Mesothelial cell of epicardium (in vitro differentiated cells): ENCODE measurements at regions not wholly inside any gene's neighbourhood (a gene's known extent, or its start where the extent isn't known, plus 50 kb on each side); places are given as distances from the start of the nearest gene placed in this dataset.

Experiments used
- DNase-seq, 2 experiments: peaks; one replicate each; pipeline ENCODE4 v3.0.0; 2021; ENCODE audit warnings: low spot score in 2 of 2; ENCODE audit not compliant: unreplicated experiment in 2 of 2
- H3K27ac Mint-ChIP-seq: 2 replicates; pipeline ENCODE4 v1.8.0; 2021; ENCODE audit warnings: mixed read lengths
- H3K27me3 Mint-ChIP-seq: 2 replicates; pipeline ENCODE4 v1.8.0; 2021; ENCODE audit warnings: low read depth, mixed read lengths
- H3K36me3 Mint-ChIP-seq: 2 replicates; pipeline ENCODE4 v1.8.0; 2021; ENCODE audit warnings: mixed read lengths
- H3K4me1 Mint-ChIP-seq: 2 replicates; pipeline ENCODE4 v1.8.0; 2021; ENCODE audit warnings: mixed read lengths
- H3K4me3 Mint-ChIP-seq: 2 replicates; pipeline ENCODE4 v1.8.0; 2021; ENCODE audit warnings: mild to moderate bottlenecking, moderate library complexity, mixed read lengths
- H3K9me3 Mint-ChIP-seq: 2 replicates; pipeline ENCODE4 v1.8.0; 2021; ENCODE audit warnings: mixed read lengths
- TF ChIP-seq, protein P1 (sequence below): fragments of 200-600 bp; sonication (generic); IDR thresholded peaks from one replicate; pipeline ENCODE4 v1.5.0; 2021; ENCODE audit warnings: antibody characterized with exemption; ENCODE audit not compliant: unreplicated experiment

DNA sequence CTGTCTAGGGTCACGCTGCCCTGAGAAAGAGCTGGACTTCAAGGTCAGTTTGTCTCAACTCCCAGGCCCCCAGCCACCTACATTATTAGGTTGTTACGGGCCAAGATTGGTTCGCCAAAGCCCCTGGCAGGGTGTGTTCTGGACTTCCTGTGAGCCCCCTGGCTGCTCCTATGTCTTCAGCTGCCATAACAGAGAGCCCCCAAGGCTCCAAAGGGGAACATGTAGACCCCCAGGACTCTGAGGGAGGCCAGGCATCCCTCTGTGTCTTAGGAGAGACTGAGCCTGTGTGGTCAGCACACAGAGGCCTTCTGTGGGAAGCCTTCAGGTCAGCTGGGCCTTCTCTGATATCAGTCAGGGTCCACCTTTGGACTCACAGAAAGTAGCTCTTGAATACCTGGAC lies 58.3 kb downstream of the INHBB start:
- no peak overlapping the region for H3K4me3 Mint-ChIP-seq
- DNase-seq, result no peak
- H3K27ac Mint-ChIP-seq, result no peak overlapping the region
- peaks cover 20% of the 10 kb centered on the region for H3K27me3 Mint-ChIP-seq
- H3K9me3 Mint-ChIP-seq, result peaks cover 12% of the 10 kb centered on the region
- TF ChIP-seq, protein P1, sequence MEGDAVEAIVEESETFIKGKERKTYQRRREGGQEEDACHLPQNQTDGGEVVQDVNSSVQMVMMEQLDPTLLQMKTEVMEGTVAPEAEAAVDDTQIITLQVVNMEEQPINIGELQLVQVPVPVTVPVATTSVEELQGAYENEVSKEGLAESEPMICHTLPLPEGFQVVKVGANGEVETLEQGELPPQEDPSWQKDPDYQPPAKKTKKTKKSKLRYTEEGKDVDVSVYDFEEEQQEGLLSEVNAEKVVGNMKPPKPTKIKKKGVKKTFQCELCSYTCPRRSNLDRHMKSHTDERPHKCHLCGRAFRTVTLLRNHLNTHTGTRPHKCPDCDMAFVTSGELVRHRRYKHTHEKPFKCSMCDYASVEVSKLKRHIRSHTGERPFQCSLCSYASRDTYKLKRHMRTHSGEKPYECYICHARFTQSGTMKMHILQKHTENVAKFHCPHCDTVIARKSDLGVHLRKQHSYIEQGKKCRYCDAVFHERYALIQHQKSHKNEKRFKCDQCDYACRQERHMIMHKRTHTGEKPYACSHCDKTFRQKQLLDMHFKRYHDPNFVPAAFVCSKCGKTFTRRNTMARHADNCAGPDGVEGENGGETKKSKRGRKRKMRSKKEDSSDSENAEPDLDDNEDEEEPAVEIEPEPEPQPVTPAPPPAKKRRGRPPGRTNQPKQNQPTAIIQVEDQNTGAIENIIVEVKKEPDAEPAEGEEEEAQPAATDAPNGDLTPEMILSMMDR, result no peak
- H3K36me3 Mint-ChIP-seq, result no peaks in the 10 kb centered on the region
- peaks cover 3% of the 10 kb centered on the region for H3K4me1 Mint-ChIP-seq

DNA sequence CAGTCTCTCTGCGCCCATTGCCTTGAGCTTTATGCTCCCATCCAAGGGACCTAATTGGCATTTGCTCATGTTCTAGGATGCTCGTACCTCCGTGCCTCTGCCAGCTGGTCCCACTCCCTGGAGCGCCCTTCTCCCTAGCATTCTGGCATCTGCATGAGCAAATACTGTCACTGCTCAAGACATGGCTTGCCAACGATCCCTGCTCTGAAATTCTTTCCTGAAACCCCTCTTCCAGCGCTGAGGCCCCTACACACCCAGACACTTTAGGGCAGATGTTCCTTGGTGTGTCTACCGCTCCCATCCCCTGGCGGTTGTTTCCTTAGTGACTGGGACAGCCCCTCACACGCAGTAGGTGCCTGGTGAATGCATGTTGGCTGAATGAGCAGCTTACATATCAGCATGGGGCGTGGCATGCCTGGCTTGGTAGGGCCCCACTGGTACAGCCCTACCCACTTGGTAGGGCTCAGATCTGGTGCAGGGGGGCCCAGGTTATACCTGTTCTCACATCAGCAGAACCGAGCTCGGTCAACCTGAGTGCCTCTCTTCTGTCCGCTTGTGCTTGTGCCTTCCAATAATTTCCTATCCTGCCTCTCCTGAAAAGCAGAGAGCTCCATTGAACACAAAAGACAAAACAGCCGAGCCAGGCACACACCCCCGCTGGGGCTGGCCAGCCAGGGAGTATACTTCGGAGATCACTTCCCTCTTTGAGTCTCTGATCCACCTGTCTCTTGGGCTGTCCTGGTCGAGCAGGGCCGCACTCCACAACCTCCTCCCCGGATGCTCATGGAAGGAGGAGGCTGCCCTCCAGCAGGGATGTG lies 59.2 kb downstream of the INHBB start:
- Mint-ChIP-seq H3K4me3 (no peak overlapping the region), H3K9me3 (peaks cover 17% of the 10 kb centered on the region), H3K27ac (no peak overlapping the region), H3K4me1 (peaks cover 3% of the 10 kb centered on the region), H3K36me3 (no peaks in the 10 kb centered on the region), H3K27me3 (peaks cover 13% of the 10 kb centered on the region)
- TF ChIP-seq, protein P1, result no peak
- no peak for DNase-seq

DNA sequence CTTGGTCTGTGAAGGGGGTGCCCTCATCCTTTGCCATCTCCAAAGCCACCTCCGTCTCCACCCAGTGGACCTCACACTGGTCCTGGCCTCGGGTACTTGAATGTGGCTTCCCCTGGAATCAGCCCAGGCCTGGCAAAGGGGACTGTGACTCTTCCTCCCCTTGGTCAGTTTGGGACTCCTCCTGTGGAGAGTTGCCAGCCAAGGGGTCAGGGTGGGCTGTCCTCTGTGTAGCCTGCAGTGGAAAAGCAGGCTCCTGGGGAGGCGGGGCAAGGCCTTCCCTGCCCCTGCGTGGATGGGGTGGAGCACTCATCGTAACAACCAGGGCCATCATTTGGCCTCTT lies 59.8 kb downstream of the INHBB start:
- Mint-ChIP-seq H3K4me1 (peaks cover 3% of the 10 kb centered on the region), H3K9me3 (peaks cover 18% of the 10 kb centered on the region), H3K27me3 (peaks cover 7% of the 10 kb centered on the region), H3K4me3 (no peak overlapping the region), H3K36me3 (no peaks in the 10 kb centered on the region), H3K27ac (no peak overlapping the region)
- TF ChIP-seq, protein P1, result no peak
- no peak for DNase-seq

DNA sequence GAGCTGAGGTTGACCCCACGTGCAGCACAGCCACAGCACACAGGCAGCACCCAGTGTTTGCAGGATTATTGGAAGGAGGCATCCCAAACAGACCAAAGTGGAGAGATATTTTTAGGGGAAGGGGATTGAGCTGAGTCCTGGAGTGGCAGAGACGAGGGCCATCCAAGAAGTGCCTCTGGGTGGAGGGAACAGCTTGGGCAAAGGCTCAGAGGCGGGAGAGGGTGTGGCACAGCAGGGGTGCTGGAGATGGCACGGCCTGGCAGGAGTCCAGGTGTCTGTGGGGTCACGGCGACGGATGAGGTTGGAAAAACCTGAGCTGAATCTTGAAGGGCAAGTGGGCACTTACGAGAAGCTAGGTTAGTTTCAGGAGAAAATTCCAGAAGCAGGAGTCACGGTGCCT lies 60.6 kb downstream of the INHBB start:
- no peak overlapping the region for H3K27ac Mint-ChIP-seq
- no peaks in the 10 kb centered on the region for H3K36me3 Mint-ChIP-seq
- peaks cover 27% of the 10 kb centered on the region for H3K9me3 Mint-ChIP-seq
- H3K4me1 Mint-ChIP-seq, result peaks cover 3% of the 10 kb centered on the region
- no peaks in the 10 kb centered on the region for H3K27me3 Mint-ChIP-seq
- TF ChIP-seq, protein P1, result no peak
- no peak for DNase-seq
- H3K4me3 Mint-ChIP-seq, result no peak overlapping the region

DNA sequence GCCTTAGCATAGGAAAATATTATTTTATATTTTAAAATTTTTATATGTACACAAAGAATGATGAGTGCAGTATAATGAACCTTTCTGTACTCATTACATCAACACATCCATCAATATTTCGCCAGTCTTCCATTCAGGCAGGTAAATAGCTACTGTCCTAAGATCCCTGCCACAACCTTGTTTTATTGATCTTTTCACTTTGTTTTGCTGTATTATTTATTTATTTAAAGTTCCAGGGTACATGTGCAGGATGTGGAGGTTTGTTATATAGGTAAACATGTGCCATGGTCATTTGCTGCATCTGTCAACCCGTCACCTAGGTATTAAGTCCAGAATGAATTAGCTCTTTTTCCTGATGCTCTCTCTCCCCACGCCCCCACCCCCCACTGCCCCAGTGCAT lies 64.6 kb downstream of the INHBB start:
- peaks cover 37% of the 10 kb centered on the region for H3K9me3 Mint-ChIP-seq
- TF ChIP-seq, protein P1, result no peak
- no peak overlapping the region for H3K27ac Mint-ChIP-seq
- no peak for DNase-seq
- H3K36me3 Mint-ChIP-seq, result no peaks in the 10 kb centered on the region
- no peak overlapping the region for H3K4me3 Mint-ChIP-seq
- H3K27me3 Mint-ChIP-seq, result peaks cover 13% of the 10 kb centered on the region
- no peaks in the 10 kb centered on the region for H3K4me1 Mint-ChIP-seq
